K562 (cell line): ENCODE measurements at regions not wholly inside any gene's neighbourhood (a gene's known extent, or its start where the extent isn't known, plus 50 kb on each side); places are given as distances from the start of the nearest gene placed in this dataset.

Source experiments
- E2F3 ChIP-seq: fragments of 250-450 bp; sonication (Bioruptor Pico); IDR thresholded peaks from 2 replicates; pipeline ENCODE4 v1.4.0; 2020; ENCODE audit warnings: mild to moderate bottlenecking
- EGR1 ChIP-seq: fragments of 450-650 bp; conservative IDR thresholded peaks from 2 replicates; pipeline ENCODE4 v1.6.1; 2017; ENCODE audit warnings: mild to moderate bottlenecking
- FOSL1 ChIP-seq: fragments of 200-800 bp; sonication (Bioruptor generic); conservative IDR thresholded peaks from 2 replicates; pipeline ENCODE4 v1.6.1; 2016; ENCODE audit warnings: missing genetic modification characterization, missing compliant biosample characterization
- HDAC2 ChIP-seq: fragments of 450-650 bp; IDR thresholded peaks from 2 replicates; pipeline ENCODE4 v1.6.1; 2016; ENCODE audit warnings: mild to moderate bottlenecking
- HES1 ChIP-seq: fragments of 450-650 bp; IDR thresholded peaks from 2 replicates; pipeline ENCODE4 v1.6.1; 2016; ENCODE audit warnings: low read depth, mild to moderate bottlenecking, moderate library complexity
- HMGXB4 ChIP-seq: sonication (generic); formaldehyde crosslinking; IDR thresholded peaks from 2 replicates; pipeline ENCODE4 v1.8.1; 2023; ENCODE audit warnings: mild to moderate bottlenecking, missing genetic modification reagents
- JUND ChIP-seq, 2 experiments: IDR thresholded peaks; 2 replicates in 1 of 2; 3 replicates in 1 of 2; pipeline ENCODE4 v1.6.1; 2011; ENCODE audit warnings: borderline replicate concordance in 2 of 2, low read depth in 2 of 2, low read length in 2 of 2, improper control_type of control experiment in 1 of 2, missing biosample characterization in 1 of 2, missing genetic modification characterization in 1 of 2, missing genetic modification reagents in 1 of 2
- MAFG ChIP-seq: fragments of 450-650 bp; conservative IDR thresholded peaks from 2 replicates; pipeline ENCODE4 v1.6.1; 2016; ENCODE audit warnings: missing genetic modification characterization, missing compliant biosample characterization
- MLX ChIP-seq, 2 experiments: fragments of 450-650 bp in 1 of 2; sonication (generic) in 1 of 2; formaldehyde crosslinking; conservative IDR thresholded peaks; 2 replicates each; pipeline versions ENCODE4 v1.4.0 to v1.8.1; 2020 to 2022; ENCODE audit warnings: mild to moderate bottlenecking in 1 of 2, missing genetic modification reagents in 1 of 2
- RREB1 ChIP-seq: fragments of 250-450 bp; sonication (Bioruptor Pico); IDR thresholded peaks from 2 replicates; pipeline ENCODE4 v1.4.0; 2020
- ZBTB11 ChIP-seq, 3 experiments: fragments of 200-800 bp in 1 of 3; fragments of 250-450 bp in 1 of 3; fragments of 450-650 bp in 1 of 3; sonication (Bioruptor Pico) in 1 of 3; sonication (Bioruptor generic) in 1 of 3; formaldehyde crosslinking in 1 of 3; IDR thresholded peaks; 2 replicates each; pipeline versions ENCODE4 v1.6.1 to v1.8.0; 2016 to 2022; ENCODE audit warnings: mild to moderate bottlenecking in 2 of 3, missing genetic modification characterization in 2 of 3, missing compliant biosample characterization in 1 of 3, moderate library complexity in 1 of 3
- ZBTB34 ChIP-seq: fragments of 250-450 bp; sonication (Bioruptor Pico); IDR thresholded peaks from 2 replicates; pipeline ENCODE4 v1.8.0; 2021; ENCODE audit warnings: mild to moderate bottlenecking, moderate library complexity

- no peak for TF ChIP-seq RREB1
- TF ChIP-seq HES1 = 0 out of 2 replicates have a peak, but pooled peaks have one; percentile 16
- TF ChIP-seq ZBTB34 (CRISPR knock-in tag) = no peak
- TF ChIP-seq MAFG = 0 out of 2 replicates have a peak, but pooled peaks have one; percentile 10
- no peak for TF ChIP-seq ZBTB11 (CRISPR knock-in tag; IDR thresholded peaks at IDR 0.05)
- no peak for TF ChIP-seq E2F3 (CRISPR knock-in tag)
- TF ChIP-seq HMGXB4 (CRISPR knock-in tag) = no peak
- TF ChIP-seq HDAC2 = peak; percentile 55; the same call in 1 of the 2 replicates
- peak; percentile 35; the same call in 1 of the 2 replicates for TF ChIP-seq FOSL1 (tag)
- peak; percentile 3; the same call in 1 of the 2 replicates for TF ChIP-seq JUND (IDR thresholded peaks at IDR 0.05; ENCODE audit: borderline replicate concordance, low read depth, low read length)
- TF ChIP-seq JUND (tag; IDR thresholded peaks at IDR 0.05; ENCODE audit: borderline replicate concordance, low read depth, low read length) = no peak; the same call in 2 of the 3 replicates
- no peak for TF ChIP-seq MLX (CRISPR knock-in tag; conservative IDR thresholded peaks at IDR 0.05)
- peak; percentile 39 for TF ChIP-seq EGR1
Observed at GRCh38 chr21:34008618-34009017, 64.8 kb upstream of the MRPS6 start (continued).
